HEK293 (cell line): ENCODE measurements at regions not wholly inside any gene's neighbourhood (a gene's known extent, or its start where the extent isn't known, plus 50 kb on each side); places are given as distances from the start of the nearest gene placed in this dataset.

Experiments used
- ATF2 ChIP-seq: fragments of 450-650 bp; formaldehyde crosslinking; IDR thresholded peaks from 2 replicates; pipeline ENCODE4 v1.5.1; 2016; ENCODE audit warnings: missing biosample characterization, missing genetic modification characterization, low read depth
- CTCF ChIP-seq: fragments of 450-650 bp; formaldehyde crosslinking; IDR thresholded peaks from 2 replicates; pipeline ENCODE4 v1.5.1; 2016; ENCODE audit warnings: missing biosample characterization, missing genetic modification characterization
- REST ChIP-seq: fragments of 450-650 bp; formaldehyde crosslinking; IDR thresholded peaks from 2 replicates; pipeline ENCODE4 v1.5.1; 2016; ENCODE audit warnings: missing biosample characterization, missing genetic modification characterization
- TCF7L2 ChIP-seq: IDR thresholded peaks from 2 replicates; pipeline ENCODE4 v1.6.1; 2011; ENCODE audit warnings: low read depth, mild to moderate bottlenecking, inconsistent platforms, low read length, moderate library complexity, borderline replicate concordance
- ZBTB1 ChIP-seq: fragments of 450-650 bp; formaldehyde crosslinking; IDR thresholded peaks from 2 replicates; pipeline ENCODE4 v1.5.1; 2016; ENCODE audit warnings: missing biosample characterization, missing genetic modification characterization
- ZNF155 ChIP-seq: fragments of 450-650 bp; formaldehyde crosslinking; IDR thresholded peaks from 2 replicates; pipeline ENCODE4 v1.5.1; 2016; ENCODE audit warnings: missing biosample characterization, missing genetic modification characterization
- ZNF175 ChIP-seq: fragments of 450-650 bp; formaldehyde crosslinking; IDR thresholded peaks from 2 replicates; pipeline ENCODE4 v1.5.1; 2016; ENCODE audit warnings: missing biosample characterization, missing genetic modification characterization
- ZNF335 ChIP-seq: fragments of 450-650 bp; formaldehyde crosslinking; conservative IDR thresholded peaks from 2 replicates; pipeline ENCODE4 v1.5.1; 2016; ENCODE audit warnings: missing biosample characterization, missing genetic modification characterization
- ZNF561 ChIP-seq: fragments of 450-650 bp; IDR thresholded peaks from 2 replicates; pipeline ENCODE4 v1.5.1; 2018; ENCODE audit warnings: missing biosample characterization, missing genetic modification characterization, borderline replicate concordance
- ZNF776 ChIP-seq: fragments of 450-650 bp; formaldehyde crosslinking; IDR thresholded peaks from 2 replicates; pipeline ENCODE4 v1.5.0; 2017; ENCODE audit warnings: missing biosample characterization, missing genetic modification characterization, borderline replicate concordance
- ZNF792 ChIP-seq: fragments of 450-650 bp; formaldehyde crosslinking; IDR thresholded peaks from 2 replicates; pipeline ENCODE4 v1.5.1; 2016; ENCODE audit warnings: missing biosample characterization, missing genetic modification characterization
- TF ChIP-seq, protein P1 (sequence below): sonication (generic); formaldehyde crosslinking; IDR thresholded peaks from 2 replicates; pipeline ENCODE4 v1.8.1; 2022; ENCODE audit warnings: mild to moderate bottlenecking, moderate library complexity, missing genetic modification reagents
- TF ChIP-seq, protein P2 (sequence below): fragments of 450-650 bp; formaldehyde crosslinking; IDR thresholded peaks from 2 replicates; pipeline ENCODE4 v1.5.1; 2017; ENCODE audit warnings: missing biosample characterization, mild to moderate bottlenecking, missing genetic modification characterization, moderate library complexity

- TF ChIP-seq CTCF (tag by site-specific recombination) (no peak), TCF7L2 (no peak), ZNF155 (tag by site-specific recombination) (no peak), ZNF175 (tag by site-specific recombination) (no peak), REST (tag by site-specific recombination) (no peak), ZNF776 (tag by site-specific recombination) (no peak), ZBTB1 (no peak), ATF2 (tag by site-specific recombination) (no peak), ZNF561 (tag by site-specific recombination) (no peak), ZNF792 (no peak), ZNF335 (tag by site-specific recombination) (no peak)
- TF ChIP-seq, protein P1, sequence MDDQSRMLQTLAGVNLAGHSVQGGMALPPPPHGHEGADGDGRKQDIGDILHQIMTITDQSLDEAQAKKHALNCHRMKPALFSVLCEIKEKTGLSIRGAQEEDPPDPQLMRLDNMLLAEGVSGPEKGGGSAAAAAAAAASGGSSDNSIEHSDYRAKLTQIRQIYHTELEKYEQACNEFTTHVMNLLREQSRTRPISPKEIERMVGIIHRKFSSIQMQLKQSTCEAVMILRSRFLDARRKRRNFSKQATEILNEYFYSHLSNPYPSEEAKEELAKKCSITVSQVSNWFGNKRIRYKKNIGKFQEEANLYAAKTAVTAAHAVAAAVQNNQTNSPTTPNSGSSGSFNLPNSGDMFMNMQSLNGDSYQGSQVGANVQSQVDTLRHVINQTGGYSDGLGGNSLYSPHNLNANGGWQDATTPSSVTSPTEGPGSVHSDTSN (CRISPR knock-in tag): no peak
- TF ChIP-seq, protein P2, sequence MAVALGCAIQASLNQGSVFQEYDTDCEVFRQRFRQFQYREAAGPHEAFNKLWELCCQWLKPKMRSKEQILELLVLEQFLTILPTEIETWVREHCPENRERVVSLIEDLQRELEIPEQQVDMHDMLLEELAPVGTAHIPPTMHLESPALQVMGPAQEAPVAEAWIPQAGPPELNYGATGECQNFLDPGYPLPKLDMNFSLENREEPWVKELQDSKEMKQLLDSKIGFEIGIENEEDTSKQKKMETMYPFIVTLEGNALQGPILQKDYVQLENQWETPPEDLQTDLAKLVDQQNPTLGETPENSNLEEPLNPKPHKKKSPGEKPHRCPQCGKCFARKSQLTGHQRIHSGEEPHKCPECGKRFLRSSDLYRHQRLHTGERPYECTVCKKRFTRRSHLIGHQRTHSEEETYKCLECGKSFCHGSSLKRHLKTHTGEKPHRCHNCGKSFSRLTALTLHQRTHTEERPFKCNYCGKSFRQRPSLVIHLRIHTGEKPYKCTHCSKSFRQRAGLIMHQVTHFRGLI: no peak
Measured at GRCh38 chr18:41585512-41585911, 369.5 kb upstream of the PIK3C3 start.
